ENCODE measurements at regions not wholly inside any gene's neighbourhood (a gene's known extent, or its start where the extent isn't known, plus 50 kb on each side); places are given as distances from the start of the nearest gene placed in this dataset.

GRCh38 chr6:113565306-113565705 is 291.8 kb upstream of the MARCKS start:
- TF ChIP-seq RAD21 (conservative IDR thresholded peaks at IDR 0.05 in 1 of 2, IDR thresholded peaks at IDR 0.05 in 1 of 2) (no peak), RCOR1 (IDR thresholded peaks at IDR 0.05; ENCODE audit: low read depth, low read length) (no peak), CTCF (IDR thresholded peaks at IDR 0.05) (no peak), HDAC2 (IDR thresholded peaks at IDR 0.05) (no peak), CHD4 (IDR thresholded peaks at IDR 0.05; ENCODE audit: borderline replicate concordance) (no peak)

All from A549 (cell line).